Activated T-cell treated with anti-CD3 and anti-CD28 coated beads, Interleukin-2, amount 50 U/mL, for 4 hours (primary cell): ENCODE measurements at regions not wholly inside any gene's neighbourhood (a gene's known extent, or its start where the extent isn't known, plus 50 kb on each side); places are given as distances from the start of the nearest gene placed in this dataset.

Experiments
- ATAC-seq, 2 donors: fragments of 200-7000 bp; cut with Tn5 transposase; one replicate each; pipeline ENCODE4 v1.10.0; 2021
- DNase-seq: peaks from one replicate; pipeline ENCODE4 v3.0.0-alpha.2; 2020
- H3K27me3 Mint-ChIP-seq: one replicate; pipeline ENCODE4 v1.8.0; 2021; ENCODE audit warnings: low read depth, mixed read lengths
- H3K36me3 Mint-ChIP-seq: one replicate; pipeline ENCODE4 v1.8.0; 2022; ENCODE audit warnings: mixed read lengths; ENCODE audit not compliant: insufficient read depth
- H3K4me1 Mint-ChIP-seq: one replicate; pipeline ENCODE4 v1.8.0; 2021; ENCODE audit warnings: low read depth, mixed read lengths
- H3K4me3 Mint-ChIP-seq: one replicate; pipeline ENCODE4 v1.8.0; 2021; ENCODE audit warnings: mild to moderate bottlenecking, moderate library complexity, mixed read lengths
- H3K9me3 Mint-ChIP-seq: one replicate; pipeline ENCODE4 v1.8.0; 2021; ENCODE audit warnings: mixed read lengths

DNA sequence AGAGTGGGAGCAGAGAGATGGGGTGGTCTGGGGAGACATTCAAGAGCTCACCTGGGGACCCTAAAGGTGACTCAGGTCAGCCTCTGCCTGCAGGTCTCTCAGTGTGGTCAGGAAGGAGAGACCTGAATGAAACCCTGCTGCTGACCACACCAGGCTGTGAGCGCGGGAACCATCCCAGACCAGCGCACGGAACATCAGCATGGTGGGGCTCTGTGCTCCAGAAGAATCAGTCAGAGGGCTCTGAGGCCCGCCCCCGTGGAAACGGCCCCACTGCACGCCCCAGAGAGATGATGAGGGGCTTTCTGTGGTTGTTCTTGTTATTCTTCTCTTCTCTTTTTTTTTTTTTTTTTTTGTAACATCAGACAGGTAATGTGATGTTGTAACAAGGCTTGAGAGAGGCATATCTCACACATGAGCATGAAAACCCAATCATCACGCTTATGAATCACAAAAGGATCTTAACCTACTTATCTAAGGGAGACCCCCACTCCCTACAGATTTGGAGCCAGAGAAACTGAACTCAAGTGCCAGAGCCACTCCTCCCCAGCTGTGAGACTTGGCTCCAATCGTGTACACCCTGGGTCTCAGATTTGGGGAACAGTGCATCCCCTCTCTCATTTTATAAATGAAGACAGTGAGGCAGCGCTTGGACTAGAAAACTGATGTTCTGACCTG is 302.2 kb downstream of the EIPR1 start:
- no peaks in the 10 kb centered on the region for H3K9me3 Mint-ChIP-seq
- ATAC-seq = no peak
- no peak overlapping the region for H3K4me3 Mint-ChIP-seq
- no peaks in the 10 kb centered on the region for H3K4me1 Mint-ChIP-seq
- H3K36me3 Mint-ChIP-seq = no peaks in the 10 kb centered on the region
- H3K27me3 Mint-ChIP-seq = peaks cover 2% of the 10 kb centered on the region
- DNase-seq = no peak

DNA sequence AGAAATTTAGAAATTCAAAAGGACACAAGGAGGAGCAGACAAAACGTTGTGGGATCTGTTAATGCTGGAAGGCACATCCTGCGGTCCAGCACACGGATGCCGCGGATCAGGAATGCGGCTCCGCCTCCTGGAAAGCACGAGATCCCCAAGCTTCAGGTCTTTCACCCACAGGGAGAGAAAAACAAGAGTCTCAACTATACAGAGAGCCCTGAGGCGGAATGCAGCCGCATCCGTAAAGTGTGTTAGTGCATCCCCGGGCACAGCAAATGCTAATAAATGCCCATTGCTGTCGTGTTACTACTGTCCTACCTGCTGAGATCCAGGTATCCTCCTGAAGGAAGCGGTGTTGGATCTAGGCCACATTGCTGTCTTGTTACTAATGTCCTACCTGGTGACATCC is 303.9 kb downstream of the EIPR1 start:
- ATAC-seq (no peak), DNase-seq (no peak)
- H3K36me3 Mint-ChIP-seq = no peaks in the 10 kb centered on the region
- H3K4me1 Mint-ChIP-seq = no peaks in the 10 kb centered on the region
- H3K9me3 Mint-ChIP-seq = no peaks in the 10 kb centered on the region
- no peak overlapping the region for H3K4me3 Mint-ChIP-seq
- H3K27me3 Mint-ChIP-seq = peaks cover 2% of the 10 kb centered on the region

DNA sequence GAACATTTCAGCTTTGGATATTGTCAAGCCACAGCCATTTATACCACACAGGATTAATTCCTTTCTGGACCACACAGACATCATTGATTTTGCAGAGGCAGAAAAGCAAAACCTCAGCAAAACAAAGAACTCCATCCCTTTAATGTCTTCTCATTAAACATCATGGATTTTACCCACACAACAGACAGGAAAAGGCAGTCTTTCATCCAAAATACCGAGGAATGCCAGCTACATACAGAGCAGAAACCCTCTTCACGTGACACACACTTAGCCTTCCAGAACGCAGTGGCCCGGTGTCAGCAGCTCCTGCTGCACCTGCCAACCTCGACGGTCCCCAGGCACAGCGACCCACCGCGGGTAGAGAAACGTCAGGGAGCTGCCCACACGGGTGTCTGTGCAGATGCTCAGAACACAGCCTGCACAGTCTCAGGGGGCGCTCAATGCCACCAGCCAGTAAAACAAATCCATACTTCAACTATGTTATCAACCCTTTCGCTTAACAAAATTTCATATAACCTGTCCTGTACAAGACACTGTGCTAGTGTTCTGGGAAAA is 304.5 kb downstream of the EIPR1 start:
- Mint-ChIP-seq H3K9me3 (no peaks in the 10 kb centered on the region), H3K27me3 (peaks cover 2% of the 10 kb centered on the region), H3K36me3 (no peaks in the 10 kb centered on the region), H3K4me1 (no peaks in the 10 kb centered on the region), H3K4me3 (no peak overlapping the region)
- no peak for ATAC-seq
- no peak for DNase-seq

DNA sequence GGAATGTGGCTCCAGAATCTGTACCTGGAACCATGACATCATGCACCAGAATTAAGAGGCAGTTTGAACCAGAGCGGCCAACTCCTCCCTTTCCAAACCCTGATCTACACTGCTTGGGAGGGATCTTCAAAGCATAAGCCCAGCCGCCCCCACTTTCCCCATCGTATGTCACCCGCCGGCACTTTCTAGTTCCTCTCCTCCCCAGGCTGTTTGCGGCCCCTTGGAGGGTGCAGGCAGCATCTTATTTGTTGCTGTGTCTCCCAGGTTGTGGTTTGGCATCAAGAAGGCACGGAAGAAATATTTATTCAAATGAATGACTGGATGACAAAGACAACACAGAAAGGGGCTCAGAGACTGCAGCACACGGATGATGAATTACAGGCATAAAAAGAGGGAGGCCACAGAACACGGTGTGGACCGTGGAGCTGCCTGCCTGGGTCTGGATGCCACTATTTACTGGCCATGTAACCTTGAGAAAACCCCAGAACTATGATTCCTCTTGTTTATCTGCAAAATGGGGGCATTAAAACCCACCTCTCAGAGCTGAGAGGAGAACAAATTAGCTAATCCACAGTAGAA is 305.8 kb downstream of the EIPR1 start:
- peaks cover 2% of the 10 kb centered on the region for H3K27me3 Mint-ChIP-seq
- H3K4me1 Mint-ChIP-seq = no peaks in the 10 kb centered on the region
- DNase-seq (no peak), ATAC-seq (no peak)
- no peak overlapping the region for H3K4me3 Mint-ChIP-seq
- no peaks in the 10 kb centered on the region for H3K36me3 Mint-ChIP-seq
- no peaks in the 10 kb centered on the region for H3K9me3 Mint-ChIP-seq

DNA sequence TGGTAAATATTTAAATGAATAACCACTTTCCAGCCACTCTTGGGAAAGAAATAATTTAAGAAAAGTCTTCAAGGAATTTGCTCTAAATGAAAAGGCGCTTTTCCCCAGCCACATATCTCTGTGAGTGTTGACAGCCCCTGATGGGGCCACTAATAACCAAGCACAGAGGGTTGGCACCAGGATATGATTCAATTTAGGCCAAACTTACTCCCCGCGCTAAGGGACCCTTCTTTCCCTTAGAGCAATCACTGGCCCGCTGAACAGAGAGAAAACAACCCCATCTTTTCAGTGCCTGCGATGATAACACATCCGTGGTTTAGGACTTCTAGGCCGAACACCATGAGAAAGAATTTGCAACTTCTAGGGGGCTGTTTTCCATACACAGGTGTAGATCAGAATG is 310.8 kb downstream of the EIPR1 start:
- DNase-seq = no peak
- no peak overlapping the region for H3K4me3 Mint-ChIP-seq
- no peak for ATAC-seq
- no peaks in the 10 kb centered on the region for H3K4me1 Mint-ChIP-seq
- H3K27me3 Mint-ChIP-seq = peaks cover 2% of the 10 kb centered on the region
- no peaks in the 10 kb centered on the region for H3K36me3 Mint-ChIP-seq
- peaks cover 3% of the 10 kb centered on the region for H3K9me3 Mint-ChIP-seq

DNA sequence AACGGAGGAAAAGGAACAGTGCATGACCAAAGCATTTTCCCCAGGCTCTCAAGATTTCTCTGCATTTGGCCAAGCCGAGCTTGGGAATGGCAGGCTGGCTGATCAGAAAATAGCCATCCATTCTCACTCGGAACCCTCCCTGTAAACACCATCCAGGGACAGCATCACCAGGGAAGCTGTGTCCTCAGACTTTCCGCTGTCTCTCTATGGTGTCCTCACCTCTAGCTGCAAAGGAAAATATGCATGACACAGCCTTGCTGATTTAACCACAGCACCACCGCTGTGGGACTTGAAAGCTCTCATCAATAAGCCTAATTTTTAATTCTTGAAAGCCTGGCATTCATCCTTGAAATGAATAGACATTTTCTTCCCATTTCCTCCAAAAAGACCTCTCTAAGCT is 311.7 kb downstream of the EIPR1 start:
- ATAC-seq = no peak
- no peak for DNase-seq
- H3K4me3 Mint-ChIP-seq = no peak overlapping the region
- no peaks in the 10 kb centered on the region for H3K4me1 Mint-ChIP-seq
- H3K9me3 Mint-ChIP-seq = peaks cover 3% of the 10 kb centered on the region
- no peaks in the 10 kb centered on the region for H3K36me3 Mint-ChIP-seq
- no peaks in the 10 kb centered on the region for H3K27me3 Mint-ChIP-seq

DNA sequence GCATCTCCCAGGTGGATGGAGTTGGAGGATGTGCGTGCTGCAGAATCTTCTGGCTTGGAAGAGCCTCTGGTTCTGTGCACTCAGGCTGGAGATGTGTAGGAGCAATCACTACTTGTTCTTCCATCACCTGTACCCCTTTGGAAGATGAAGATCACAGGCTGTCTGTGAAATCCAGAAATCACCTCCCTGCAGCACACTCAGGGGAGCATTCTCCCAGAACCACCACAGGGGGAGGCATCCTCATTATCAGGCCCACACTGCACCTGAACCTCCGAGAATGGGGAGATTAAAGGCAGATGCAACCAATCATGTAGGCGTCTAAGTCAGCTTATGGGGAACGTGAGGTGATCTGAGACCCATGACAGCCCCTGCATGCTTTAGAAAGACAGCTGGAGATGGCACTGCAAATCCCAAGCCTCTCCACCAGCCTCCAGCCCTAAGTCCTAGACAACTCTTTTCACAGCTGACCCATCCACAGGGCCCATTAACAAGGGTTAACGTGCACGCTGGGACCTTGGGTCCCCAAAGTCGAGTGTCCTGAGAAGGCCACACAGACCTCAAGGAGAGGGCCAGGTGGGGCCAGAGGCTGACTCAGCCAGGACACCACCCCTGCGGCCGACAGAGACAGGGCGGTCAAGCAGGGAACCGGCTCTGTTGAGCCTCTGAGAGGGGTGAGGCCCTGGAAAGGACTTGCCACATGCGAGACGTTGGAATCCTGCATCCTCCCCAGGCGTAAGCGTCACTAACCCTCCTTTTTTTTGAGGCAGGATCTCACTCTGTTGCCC is 314.9 kb downstream of the EIPR1 start:
- no peak overlapping the region for H3K4me3 Mint-ChIP-seq
- H3K27me3 Mint-ChIP-seq = no peaks in the 10 kb centered on the region
- H3K36me3 Mint-ChIP-seq = no peaks in the 10 kb centered on the region
- peaks cover 5% of the 10 kb centered on the region for H3K9me3 Mint-ChIP-seq
- DNase-seq = no peak
- no peaks in the 10 kb centered on the region for H3K4me1 Mint-ChIP-seq
- no peak for ATAC-seq

DNA sequence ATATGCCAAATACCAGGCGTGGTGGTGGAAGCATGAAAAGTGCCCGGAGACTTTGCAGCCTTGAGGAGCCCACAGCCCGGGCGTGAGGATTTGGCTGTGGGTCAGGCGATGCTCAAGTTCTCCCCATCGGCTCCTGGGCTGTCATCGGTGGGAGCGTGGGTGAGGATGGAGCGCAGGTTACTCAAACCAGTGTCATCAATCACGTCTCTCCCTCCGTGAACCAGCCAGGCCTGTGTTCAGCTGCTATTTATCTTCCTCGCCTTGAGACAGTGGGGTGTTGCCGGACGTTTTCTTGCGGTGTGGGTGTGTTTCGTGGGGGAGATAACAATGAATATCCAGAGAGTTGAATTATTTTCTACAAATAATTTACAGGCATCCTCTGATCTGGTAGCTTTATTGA is 317.6 kb downstream of the EIPR1 start:
- Mint-ChIP-seq H3K4me1 (no peaks in the 10 kb centered on the region), H3K27me3 (no peaks in the 10 kb centered on the region), H3K36me3 (no peaks in the 10 kb centered on the region), H3K9me3 (peaks cover 13% of the 10 kb centered on the region), H3K4me3 (no peak overlapping the region)
- DNase-seq = no peak
- no peak for ATAC-seq

DNA sequence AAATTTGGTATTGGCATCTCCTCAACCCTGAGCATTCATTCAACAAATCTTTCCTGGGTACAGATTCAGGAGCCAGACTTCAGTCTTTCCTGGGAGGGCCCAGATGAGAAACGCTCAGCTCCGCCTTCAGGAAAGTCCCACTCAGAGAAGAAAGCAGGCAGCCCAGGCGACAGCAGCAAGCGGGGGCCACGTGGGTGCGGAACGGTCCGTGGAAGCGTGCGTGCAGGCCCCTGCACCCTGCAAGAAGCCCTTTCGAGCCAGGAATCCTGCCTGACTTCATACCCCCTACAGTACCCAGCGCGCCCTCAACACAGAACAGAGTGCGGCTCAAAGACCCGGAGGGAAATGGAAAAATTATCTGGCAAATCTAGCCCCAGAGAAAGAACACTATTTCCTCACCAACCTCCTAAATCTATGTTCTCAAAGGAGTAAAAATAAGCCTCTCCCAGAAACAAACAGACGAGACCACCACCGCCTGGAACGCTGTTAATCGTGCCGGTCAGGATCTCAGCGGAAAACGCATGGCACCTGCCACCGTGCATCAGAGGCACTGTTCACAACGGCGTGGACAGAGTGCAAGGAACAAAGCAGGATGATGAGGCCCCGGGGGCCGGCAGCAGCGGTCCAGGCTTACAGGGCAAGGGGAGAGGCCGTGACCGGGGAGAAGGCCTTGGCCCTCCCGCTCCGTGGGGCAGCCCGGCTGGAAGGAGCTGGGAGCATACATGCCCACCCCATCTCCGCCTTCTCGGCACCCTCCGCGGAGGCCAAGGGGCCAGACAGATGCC is 318.3 kb downstream of the EIPR1 start:
- ATAC-seq (no peak), DNase-seq (no peak)
- Mint-ChIP-seq H3K4me1 (no peaks in the 10 kb centered on the region), H3K9me3 (peaks cover 11% of the 10 kb centered on the region), H3K27me3 (no peaks in the 10 kb centered on the region), H3K4me3 (no peak overlapping the region), H3K36me3 (no peaks in the 10 kb centered on the region)

DNA sequence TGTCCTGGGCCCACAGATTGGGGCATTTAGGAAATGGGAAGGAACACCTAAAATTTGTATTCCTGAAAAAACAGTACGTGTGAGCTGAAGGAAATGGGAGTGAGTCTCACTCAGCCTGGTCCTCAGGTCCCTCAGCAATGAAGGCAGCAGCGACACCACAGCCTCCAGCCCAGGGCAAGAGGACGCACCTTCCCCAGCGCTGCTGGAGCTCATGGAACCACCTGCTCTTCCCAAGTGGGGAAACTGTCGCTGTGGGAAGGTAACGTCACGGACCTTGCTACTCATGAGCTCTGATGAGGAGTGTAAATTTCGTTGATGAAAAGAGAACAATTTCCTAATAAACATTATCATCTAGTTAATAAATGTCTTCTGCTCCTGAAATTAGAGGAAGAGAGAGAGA is 323.6 kb downstream of the EIPR1 start:
- no peaks in the 10 kb centered on the region for H3K36me3 Mint-ChIP-seq
- no peaks in the 10 kb centered on the region for H3K27me3 Mint-ChIP-seq

DNA sequence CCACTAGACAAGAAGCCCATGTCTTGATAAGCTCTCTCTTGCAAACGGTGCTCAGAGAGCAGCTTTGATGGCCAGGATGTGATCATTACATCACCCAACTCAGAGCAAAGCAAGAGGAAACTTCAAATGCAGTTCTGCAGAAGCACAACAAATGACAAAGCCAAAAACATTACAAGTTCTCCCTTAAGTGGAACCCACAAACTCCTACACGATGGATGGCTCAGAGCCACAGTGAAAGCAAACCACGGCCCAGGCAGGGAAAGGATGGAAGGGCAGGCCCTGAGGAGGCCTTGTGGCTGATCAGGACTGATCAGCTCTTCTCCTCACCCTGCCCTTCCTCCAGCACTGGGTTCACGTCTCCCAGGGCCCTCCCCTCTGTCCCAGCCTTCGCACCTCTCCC is 326.4 kb downstream of the EIPR1 start:
- H3K4me1 Mint-ChIP-seq = no peaks in the 10 kb centered on the region
- ATAC-seq = peak; percentile 34 to 43

More for the DNA sequence above, 323.6 kb downstream of the EIPR1 start:
- ATAC-seq (no peak), DNase-seq (no peak)
- H3K4me3 Mint-ChIP-seq = no peak overlapping the region
- peaks cover 11% of the 10 kb centered on the region for H3K9me3 Mint-ChIP-seq
- H3K4me1 Mint-ChIP-seq = no peaks in the 10 kb centered on the region

DNA sequence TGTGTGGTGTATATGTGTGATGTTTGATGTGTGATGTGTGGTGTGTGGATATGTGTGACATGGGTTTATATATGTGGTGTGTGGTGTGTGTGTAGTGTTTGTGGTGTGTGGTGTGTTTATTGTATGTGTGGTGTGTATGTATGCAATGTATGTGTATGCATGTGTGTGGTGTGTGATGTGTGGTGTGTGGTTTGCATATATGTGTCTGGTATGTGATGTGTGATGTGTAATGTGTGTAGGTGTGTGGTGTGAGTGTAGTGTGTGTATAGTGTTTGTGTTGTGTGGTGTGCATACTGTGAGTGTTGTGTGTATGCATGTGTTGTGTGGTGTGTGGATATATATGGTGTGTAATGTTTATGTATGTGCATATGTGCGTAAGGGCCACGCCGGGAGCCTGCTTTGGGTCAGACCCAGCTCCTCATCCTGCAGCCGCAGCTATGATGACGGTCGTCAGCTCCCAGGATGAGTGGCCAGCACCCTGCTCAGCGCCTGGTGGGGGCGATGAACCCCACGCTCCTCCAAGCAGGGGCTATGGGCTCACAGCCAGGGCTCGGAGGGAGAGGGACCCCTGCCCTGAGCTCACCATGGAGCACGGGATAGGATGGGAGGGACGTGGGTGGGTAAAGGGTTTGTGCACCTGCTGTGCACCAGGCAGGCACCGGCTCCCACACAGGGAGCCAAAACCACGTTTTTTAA is 331.3 kb downstream of the EIPR1 start:
- Mint-ChIP-seq H3K4me3 (no peak overlapping the region), H3K4me1 (no peaks in the 10 kb centered on the region), H3K27me3 (no peaks in the 10 kb centered on the region), H3K36me3 (no peaks in the 10 kb centered on the region), H3K9me3 (no peaks in the 10 kb centered on the region)
- no peak for ATAC-seq
- no peak for DNase-seq

More for the DNA sequence above, 326.4 kb downstream of the EIPR1 start:
- Mint-ChIP-seq H3K27me3 (no peaks in the 10 kb centered on the region), H3K36me3 (no peaks in the 10 kb centered on the region), H3K4me3 (no peak overlapping the region), H3K9me3 (peaks cover 3% of the 10 kb centered on the region)
- no peak for DNase-seq

DNA sequence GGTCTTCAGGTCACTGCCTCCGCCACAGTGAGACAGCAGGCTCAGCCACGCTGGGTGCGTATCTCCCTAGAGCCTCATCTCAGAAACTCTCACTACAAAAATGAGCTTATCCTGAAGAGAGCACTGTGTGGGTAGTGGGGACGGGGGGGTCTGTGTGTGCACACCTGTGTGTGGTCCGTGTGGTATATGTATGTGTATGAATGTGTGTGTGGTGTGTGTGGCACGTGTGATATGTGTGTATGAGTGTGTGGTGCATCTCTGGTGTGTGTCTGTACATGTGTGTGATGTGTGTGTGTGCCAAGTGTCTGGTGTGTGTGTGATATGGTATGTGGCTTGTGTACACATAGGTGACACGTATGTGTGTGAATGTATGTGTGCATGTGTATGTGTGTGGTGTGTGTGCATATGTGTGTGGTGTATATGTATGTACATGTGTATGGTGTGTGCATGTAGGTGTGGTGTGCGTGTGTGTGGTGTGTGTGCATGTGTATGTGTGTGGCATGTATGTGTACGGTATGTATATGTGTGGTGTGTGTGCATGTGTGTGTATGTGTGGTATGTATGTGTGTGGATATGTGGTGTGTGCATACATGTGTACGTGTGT is 332.2 kb downstream of the EIPR1 start:
- ATAC-seq (no peak), DNase-seq (no peak)
- Mint-ChIP-seq H3K36me3 (no peaks in the 10 kb centered on the region), H3K27me3 (no peaks in the 10 kb centered on the region), H3K9me3 (no peaks in the 10 kb centered on the region), H3K4me3 (no peak overlapping the region), H3K4me1 (no peaks in the 10 kb centered on the region)
